SKM-1 (cell line): ENCODE measurements at regions not wholly inside any gene's neighbourhood (a gene's known extent, or its start where the extent isn't known, plus 50 kb on each side); places are given as distances from the start of the nearest gene placed in this dataset.

Experiments used
- DNase-seq: peaks from one replicate; lab custom pipeline; 2025; ENCODE audit not compliant: unreplicated experiment; lab: John Stamatoyannopoulos, UW

GRCh38 chr5:175116466-175117048 is 327.4 kb downstream of the DRD1 start:
- DNase-seq, result no peak

DNA sequence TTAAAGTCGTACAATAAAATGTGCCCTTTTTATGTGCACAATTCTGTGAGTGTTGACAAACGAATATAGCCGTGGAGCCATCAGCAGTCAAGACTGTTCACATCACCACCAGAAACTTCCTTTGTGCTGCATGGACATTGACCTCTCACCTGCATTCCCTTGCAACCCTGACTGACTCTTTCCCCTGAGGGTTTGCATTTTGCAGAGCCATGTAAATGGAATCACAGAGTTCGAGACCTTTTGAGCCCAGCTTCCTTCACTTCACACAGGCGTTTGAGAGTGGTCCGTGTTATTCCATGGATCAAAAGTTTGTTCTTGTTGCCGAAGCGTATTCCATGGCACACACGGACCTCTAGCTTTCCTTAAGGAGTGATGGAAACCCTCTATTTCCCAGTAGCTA is 328.2 kb downstream of the DRD1 start:
- DNase-seq, result no peak

- no peak for DNase-seq
Measured at GRCh38 chr5:175113947-175114346, 330.0 kb downstream of the DRD1 start.

DNA sequence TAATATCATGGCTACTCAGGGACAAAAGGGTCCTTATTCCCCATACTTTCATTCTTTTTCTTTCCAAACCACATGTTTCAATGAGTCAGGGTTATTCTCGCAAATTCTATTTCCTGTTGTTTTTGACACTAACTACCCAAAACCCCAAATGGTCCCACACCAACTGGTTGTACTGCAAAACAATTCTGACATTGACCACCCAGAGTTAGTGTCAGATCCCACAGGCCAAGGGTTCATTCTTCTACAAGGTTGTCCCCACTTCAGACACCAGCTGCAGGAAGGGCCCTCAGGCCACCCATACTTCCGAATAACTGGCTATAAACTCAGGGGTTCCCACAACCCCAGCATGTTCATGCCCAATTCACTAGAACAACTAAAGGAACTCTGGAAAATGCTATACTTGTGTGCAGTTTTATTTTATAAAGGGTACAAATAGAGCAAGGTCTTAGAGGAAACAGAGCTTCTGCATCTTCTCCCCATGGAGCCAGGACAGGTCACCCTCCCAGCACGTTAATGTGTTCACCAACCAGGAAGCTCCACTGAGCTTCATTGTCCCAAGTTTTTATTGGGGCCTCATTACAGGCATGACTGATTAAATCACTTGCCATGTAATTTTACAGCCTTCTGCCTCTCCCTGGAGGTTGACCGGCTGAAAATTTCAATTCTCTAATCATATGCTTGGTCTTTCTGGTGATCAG is 334.8 kb downstream of the DRD1 start:
- no peak for DNase-seq

GRCh38 chr5:175107865-175108264 is 336.1 kb downstream of the DRD1 start:
- DNase-seq, result no peak

GRCh38 chr5:175107028-175107588 is 336.9 kb downstream of the DRD1 start:
- no peak for DNase-seq

DNA sequence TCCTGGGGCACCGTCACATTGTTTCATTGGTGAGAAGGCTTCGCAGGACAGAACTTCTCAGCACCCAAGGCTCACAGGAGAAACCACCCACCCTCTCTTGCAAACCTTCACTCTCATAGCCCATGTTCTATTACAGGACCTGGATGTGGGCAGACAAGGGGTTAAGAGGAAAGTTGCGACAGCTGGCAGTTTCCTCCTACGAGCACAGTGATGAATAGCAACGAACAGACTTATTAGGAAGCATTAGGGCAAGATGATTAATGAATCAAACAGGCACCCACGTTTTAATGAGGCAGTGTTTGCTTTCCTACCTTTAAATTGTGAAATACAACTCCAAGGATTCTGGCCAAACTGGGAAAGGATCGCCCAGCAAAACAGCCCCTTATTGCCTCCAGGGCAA is 339.3 kb downstream of the DRD1 start:
- no peak for DNase-seq

DNA sequence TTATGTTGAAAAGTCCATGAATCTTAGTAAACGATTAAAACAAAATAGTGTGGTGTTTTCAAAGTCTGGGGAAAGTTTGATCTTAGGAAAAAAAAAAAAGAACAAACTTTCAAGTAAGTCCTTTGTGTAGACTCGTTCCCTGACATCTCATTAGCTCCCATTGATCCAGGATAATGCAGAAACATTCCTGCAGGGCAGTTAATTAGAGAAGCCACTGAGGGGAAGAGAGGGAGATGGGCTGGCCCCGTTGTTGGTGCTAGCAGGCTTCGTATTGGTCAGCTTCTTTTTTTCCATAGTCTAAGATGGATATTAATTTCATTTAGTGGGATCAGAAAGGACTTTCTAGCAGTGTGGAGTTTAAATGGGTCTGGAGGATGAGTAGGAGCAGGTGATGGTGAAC is 340.2 kb downstream of the DRD1 start:
- DNase-seq, result no peak

GRCh38 chr5:175102717-175103116 is 341.3 kb downstream of the DRD1 start:
- DNase-seq, result no peak

DNA sequence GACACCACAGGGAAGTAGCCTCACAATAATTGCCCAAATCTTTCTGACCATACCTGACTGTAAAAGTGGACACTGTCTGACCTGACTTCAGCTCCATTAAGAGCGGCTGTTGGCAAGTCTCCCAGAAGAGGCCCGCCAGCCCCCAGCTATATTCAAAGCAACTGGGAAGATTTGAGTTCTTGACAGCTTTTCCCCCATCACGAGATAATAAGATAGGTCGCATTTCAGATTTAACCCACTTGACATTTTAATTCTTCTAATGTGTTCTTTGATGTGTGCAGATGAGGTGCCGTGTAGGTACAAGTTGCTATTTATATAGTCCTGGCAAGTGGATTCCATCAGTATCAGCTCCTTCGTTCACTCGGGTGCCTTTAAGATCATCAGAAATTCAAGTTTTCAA is 345.7 kb downstream of the DRD1 start:
- DNase-seq, result no peak

GRCh38 chr5:175096469-175097165 is 347.4 kb downstream of the DRD1 start:
- no peak for DNase-seq

DNA sequence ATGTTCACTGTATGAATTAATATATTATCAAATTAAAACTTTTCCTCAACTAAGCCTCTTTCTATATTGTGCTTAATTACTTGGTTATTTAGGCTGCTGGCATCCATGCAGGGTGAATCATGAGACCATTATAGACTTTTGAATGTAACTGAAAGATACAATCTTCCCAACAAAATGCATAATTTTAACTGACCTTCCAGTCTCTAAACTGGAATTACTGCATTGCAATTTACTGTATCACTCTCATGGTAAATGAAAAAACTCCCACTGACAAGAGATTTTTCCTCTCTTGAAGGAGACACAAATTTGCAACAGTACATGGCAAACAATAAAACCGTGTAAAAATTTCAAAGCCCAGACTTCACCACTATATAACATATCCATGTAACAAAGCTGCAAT is 349.5 kb downstream of the DRD1 start:
- DNase-seq, result no peak

GRCh38 chr5:175092691-175093090 is 351.3 kb downstream of the DRD1 start:
- DNase-seq, result no peak

DNA sequence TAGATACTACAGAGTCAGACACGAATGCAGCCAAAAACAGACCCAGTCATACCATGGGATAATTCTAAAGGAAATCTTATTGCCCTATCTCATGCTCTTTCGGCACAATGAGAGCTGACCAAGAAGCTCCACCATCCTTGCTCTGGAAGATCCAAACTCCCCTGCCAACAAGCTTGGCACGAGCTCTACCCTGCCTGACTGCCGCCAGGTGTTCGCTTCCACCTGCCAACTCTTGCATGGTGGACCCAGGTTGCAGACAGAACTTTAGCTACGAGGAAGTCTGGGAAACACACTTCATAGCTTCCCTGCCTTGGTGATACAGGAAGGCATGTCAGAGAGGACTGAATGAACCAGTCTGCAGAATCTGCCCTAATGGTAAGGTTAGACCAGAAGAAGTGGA is 355.0 kb downstream of the DRD1 start:
- no peak for DNase-seq

DNA sequence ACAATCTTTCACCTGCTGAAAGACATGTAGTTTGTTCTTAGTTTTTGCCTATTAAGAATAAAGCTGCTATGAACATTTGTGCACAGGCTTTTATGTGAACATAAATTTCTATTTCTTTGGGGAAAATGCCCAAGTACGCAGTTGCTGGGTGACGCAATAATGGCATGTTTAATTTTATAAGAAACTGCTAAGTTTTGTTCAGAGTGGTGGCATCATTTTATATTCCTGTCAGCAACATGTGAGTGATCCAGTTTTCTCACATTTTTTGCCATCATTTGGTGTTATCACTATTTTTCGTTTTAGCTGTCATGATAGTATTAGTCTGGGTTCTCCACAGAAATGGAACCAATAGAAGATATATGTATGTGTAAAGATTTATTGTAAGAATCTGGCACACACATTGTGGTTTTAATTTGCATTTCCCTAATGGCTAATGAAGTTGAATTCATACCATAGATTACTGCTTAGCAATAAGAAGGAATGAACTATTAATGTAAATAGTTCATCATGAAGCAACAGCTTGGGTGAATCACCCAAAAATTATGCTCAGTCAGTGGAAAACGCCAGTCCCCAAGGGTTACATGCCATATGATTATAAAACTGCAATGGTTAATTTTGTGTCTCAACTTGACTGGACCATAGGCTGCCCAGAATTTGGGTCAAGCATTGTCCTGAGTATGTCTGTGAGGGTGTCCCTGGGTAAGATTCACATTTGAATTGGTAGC is 358.6 kb downstream of the MSX2 start:
- no peak for DNase-seq

- no peak for DNase-seq
Measured at GRCh38 chr5:175082346-175082745, 358.0 kb downstream of the MSX2 start.

GRCh38 chr5:175079707-175080106 is 355.3 kb downstream of the MSX2 start:
- no peak for DNase-seq

- no peak for DNase-seq
Measured at GRCh38 chr5:175070283-175070682, 345.9 kb downstream of the MSX2 start.

DNA sequence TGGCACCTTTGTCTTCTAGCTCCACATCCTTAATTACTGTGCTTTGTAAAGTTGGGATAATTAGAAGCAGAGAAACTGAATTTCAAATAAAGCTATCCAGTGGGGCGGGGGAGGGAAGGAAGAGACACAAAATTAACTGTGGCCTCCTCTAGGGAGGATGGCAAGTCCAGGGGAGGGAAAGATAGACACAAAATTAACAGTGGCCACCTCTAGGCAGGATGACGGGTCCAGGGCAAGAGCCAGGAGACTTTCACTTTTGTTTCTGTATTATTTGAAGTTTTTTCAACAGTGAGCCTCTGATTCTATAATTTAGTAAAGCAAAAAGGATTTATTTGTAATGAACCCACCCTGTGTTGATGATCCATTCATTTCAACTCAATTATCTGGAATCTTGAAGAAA is 335.9 kb downstream of the MSX2 start:
- DNase-seq, result no peak

GRCh38 chr5:175059687-175060211 is 335.4 kb downstream of the MSX2 start:
- no peak for DNase-seq

DNA sequence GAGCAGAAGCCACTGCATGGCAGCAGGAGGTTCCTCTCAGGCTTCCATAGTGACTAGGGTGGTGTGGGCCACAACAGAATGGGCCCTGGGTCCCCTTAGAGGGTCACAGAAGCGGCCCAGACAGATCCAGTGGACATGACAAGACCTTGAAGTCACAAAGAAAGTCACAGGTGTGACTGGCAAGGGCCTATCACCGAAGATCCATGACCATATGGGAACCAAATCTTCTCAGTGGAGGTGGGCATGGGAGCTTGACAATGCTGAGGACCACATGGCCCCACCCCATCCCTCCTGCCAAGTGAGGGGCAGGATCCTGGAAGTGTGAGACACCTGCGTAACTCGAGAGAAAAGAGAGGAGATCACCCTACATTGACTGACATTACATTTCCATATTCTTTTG is 332.4 kb downstream of the MSX2 start:
- DNase-seq, result no peak
